HL-60 (cell line): ENCODE measurements at regions not wholly inside any gene's neighbourhood (a gene's known extent, or its start where the extent isn't known, plus 50 kb on each side); places are given as distances from the start of the nearest gene placed in this dataset.

ENCODE experiments used
- CTCF ChIP-seq: IDR thresholded peaks from one replicate; pipeline ENCODE4 v1.5.1; 2011; ENCODE audit warnings: low read length, control low read depth, inconsistent platforms; ENCODE audit not compliant: insufficient read depth
- GABPA ChIP-seq: IDR thresholded peaks from 2 replicates; pipeline ENCODE4 v1.6.1; 2012; ENCODE audit warnings: low read depth
- POLR2AphosphoS5 ChIP-seq: IDR thresholded peaks from 2 replicates; pipeline ENCODE4 v1.6.1; 2012; ENCODE audit warnings: low read depth
- REST ChIP-seq: IDR thresholded peaks from 2 replicates; pipeline ENCODE4 v1.6.1; 2012; ENCODE audit warnings: low read depth; ENCODE audit not compliant: insufficient replicate concordance

- TF ChIP-seq POLR2AphosphoS5 (no peak), REST (no peak), CTCF (no peak), GABPA (no peak)
These were observed 97.1 kb upstream of the MAGI3 start for GRCh38 chr1:113293256-113293626.
